Activated CD4-positive, alpha-beta T cell treated with anti-CD3 and anti-CD28 coated beads, Interleukin-2, amount 50 U/mL, for 48 hours (primary cell): ENCODE measurements at regions not wholly inside any gene's neighbourhood (a gene's known extent, or its start where the extent isn't known, plus 50 kb on each side); places are given as distances from the start of the nearest gene placed in this dataset.

Source experiments
- DNase-seq, 2 experiments: peaks; one replicate each; pipeline ENCODE4 v3.0.0-alpha.2; 2020

- no peak for DNase-seq
Observed at GRCh38 chr11:28491431-28491830, 383.2 kb downstream of the METTL15 start.

- DNase-seq, result no peak
Observed at GRCh38 chr11:28490773-28491382, 382.7 kb downstream of the METTL15 start.

- no peak for DNase-seq
Observed at GRCh38 chr11:28488336-28488735, 380.1 kb downstream of the METTL15 start.

GRCh38 chr11:28483072-28483867, 375.1 kb downstream of the METTL15 start:
- no peak for DNase-seq

GRCh38 chr11:28482666-28483065, 374.5 kb downstream of the METTL15 start:
- no peak for DNase-seq

- no peak for DNase-seq
Observed at GRCh38 chr11:28481616-28482480, 373.7 kb downstream of the METTL15 start.

GRCh38 chr11:28480406-28480805, 372.2 kb downstream of the METTL15 start:
- DNase-seq, result no peak

- DNase-seq, result no peak
Observed at GRCh38 chr11:28476864-28477263, 368.7 kb downstream of the METTL15 start.

GRCh38 chr11:28476049-28476448, 367.9 kb downstream of the METTL15 start:
- DNase-seq, result no peak

- no peak for DNase-seq
Observed at GRCh38 chr11:28472904-28473303, 364.7 kb downstream of the METTL15 start.

- no peak for DNase-seq
Observed at GRCh38 chr11:28471537-28471936, 363.3 kb downstream of the METTL15 start.

- DNase-seq, result no peak
Observed at GRCh38 chr11:28470180-28470579, 362.0 kb downstream of the METTL15 start.

- no peak for DNase-seq
Observed at GRCh38 chr11:28466506-28466905, 358.3 kb downstream of the METTL15 start.

GRCh38 chr11:28464252-28464867, 356.2 kb downstream of the METTL15 start:
- no peak for DNase-seq

GRCh38 chr11:28463826-28464225, 355.6 kb downstream of the METTL15 start:
- no peak for DNase-seq

- DNase-seq, result no peak
Observed at GRCh38 chr11:28461846-28462245, 353.7 kb downstream of the METTL15 start.

- DNase-seq, result no peak
Observed at GRCh38 chr11:28461338-28461737, 353.1 kb downstream of the METTL15 start.

- no peak for DNase-seq
Observed at GRCh38 chr11:28460348-28460747, 352.2 kb downstream of the METTL15 start.

- no peak for DNase-seq
Observed at GRCh38 chr11:28459912-28460311, 351.7 kb downstream of the METTL15 start.

GRCh38 chr11:28457481-28458065, 349.4 kb downstream of the METTL15 start:
- DNase-seq, result no peak

GRCh38 chr11:28448186-28448585, 340.0 kb downstream of the METTL15 start:
- no peak for DNase-seq

- DNase-seq, result no peak
Observed at GRCh38 chr11:28447226-28447625, 339.0 kb downstream of the METTL15 start.

- DNase-seq, result no peak
Observed at GRCh38 chr11:28442131-28442530, 333.9 kb downstream of the METTL15 start.
